ENCODE measurements at regions not wholly inside any gene's neighbourhood (a gene's known extent, or its start where the extent isn't known, plus 50 kb on each side); places are given as distances from the start of the nearest gene placed in this dataset.

GRCh38 chr5:7018198-7018597, 305.0 kb downstream of the TENT4A start:
- 71% methylated on average over 5 of the region's 5 CpGs for WGBS, 2 donors
- DNase-seq: no peak
- H3K36me3 ChIP-seq (ENCODE audit: low read depth, missing control alignments): no peaks in the 10 kb centered on the region
- no peak overlapping the region for H3K4me3 ChIP-seq
- H3K27ac ChIP-seq: no peak overlapping the region
- H3K27me3 ChIP-seq: no peaks in the 10 kb centered on the region
- intact Hi-C loops (cut with DNase I; ENCODE audit: low total_unique reads): no loop called here
- no peaks in the 10 kb centered on the region for H3K9me3 ChIP-seq
- TF ChIP-seq CTCF (IDR thresholded peaks at IDR 0.05) (no peak), POLR2A (IDR thresholded peaks at IDR 0.05) (no peak)
- no peaks in the 10 kb centered on the region for H3K4me1 ChIP-seq

GRCh38 chr5:7018601-7019000, 305.4 kb downstream of the TENT4A start:
- Histone ChIP-seq H3K27ac (no peak overlapping the region), H3K4me3 (no peak overlapping the region), H3K4me1 (no peaks in the 10 kb centered on the region), H3K27me3 (no peaks in the 10 kb centered on the region), H3K9me3 (no peaks in the 10 kb centered on the region), H3K36me3 (ENCODE audit: low read depth, missing control alignments) (no peaks in the 10 kb centered on the region)
- intact Hi-C loops (cut with DNase I; ENCODE audit: low total_unique reads): no loop called here
- no peak for TF ChIP-seq POLR2A (IDR thresholded peaks at IDR 0.05)
- no peak for TF ChIP-seq CTCF (IDR thresholded peaks at IDR 0.05)
- DNase-seq: no peak

GRCh38 chr5:7036192-7036835, 323.1 kb downstream of the TENT4A start:
- Histone ChIP-seq H3K4me1 (no peaks in the 10 kb centered on the region), H3K36me3 (ENCODE audit: low read depth, missing control alignments) (no peaks in the 10 kb centered on the region), H3K4me3 (no peak overlapping the region), H3K27me3 (no peaks in the 10 kb centered on the region), H3K27ac (no peak overlapping the region), H3K9me3 (no peaks in the 10 kb centered on the region)
- no peak for TF ChIP-seq CTCF (IDR thresholded peaks at IDR 0.05)
- TF ChIP-seq POLR2A (IDR thresholded peaks at IDR 0.05): no peak
- WGBS, 2 donors: 48 to 58% methylated on average over 2 of the region's 2 CpGs
- no peak for DNase-seq
- intact Hi-C loops (cut with DNase I; ENCODE audit: low total_unique reads): no loop called here

GRCh38 chr5:7039074-7039473, 325.8 kb downstream of the TENT4A start:
- no peak for DNase-seq
- TF ChIP-seq CTCF (IDR thresholded peaks at IDR 0.05) (no peak), POLR2A (IDR thresholded peaks at IDR 0.05) (no peak)
- H3K36me3 ChIP-seq (ENCODE audit: low read depth, missing control alignments): no peaks in the 10 kb centered on the region
- intact Hi-C loops (cut with DNase I; ENCODE audit: low total_unique reads): no loop called here
- no peak overlapping the region for H3K27ac ChIP-seq
- H3K27me3 ChIP-seq: no peaks in the 10 kb centered on the region
- no peak overlapping the region for H3K4me3 ChIP-seq
- H3K9me3 ChIP-seq: no peaks in the 10 kb centered on the region
- 84 to 89% methylated on average over 4 of the region's 4 CpGs for WGBS, 2 donors
- no peaks in the 10 kb centered on the region for H3K4me1 ChIP-seq

GRCh38 chr5:7040111-7040510, 326.9 kb downstream of the TENT4A start:
- Histone ChIP-seq H3K36me3 (ENCODE audit: low read depth, missing control alignments) (no peaks in the 10 kb centered on the region), H3K27me3 (no peaks in the 10 kb centered on the region), H3K4me1 (no peaks in the 10 kb centered on the region), H3K27ac (no peak overlapping the region), H3K9me3 (no peaks in the 10 kb centered on the region), H3K4me3 (no peak overlapping the region)
- no peak for DNase-seq
- WGBS, 2 donors: 87 to 91% methylated on average over 2 of the region's 2 CpGs
- no peak for TF ChIP-seq POLR2A (IDR thresholded peaks at IDR 0.05)
- TF ChIP-seq CTCF (IDR thresholded peaks at IDR 0.05): no peak
- intact Hi-C loops (cut with DNase I; ENCODE audit: low total_unique reads): no loop called here
